H9 (cell line): ENCODE measurements at regions not wholly inside any gene's neighbourhood (a gene's known extent, or its start where the extent isn't known, plus 50 kb on each side); places are given as distances from the start of the nearest gene placed in this dataset.

Source experiments
- DNase-seq: peaks from one replicate; pipeline ENCODE4 v3.0.0-alpha.2; 2017
- H2AFZ ChIP-seq: one replicate; pipeline ENCODE4 v1.6.1; 2013; ENCODE audit warnings: mild to moderate bottlenecking, low read length, control low read depth, moderate library complexity
- H2AK5ac ChIP-seq: 2 replicates; pipeline ENCODE4 v1.6.1; 2013; ENCODE audit warnings: low read length, control low read depth, mixed read lengths; ENCODE audit not compliant: insufficient read length
- H2BK120ac ChIP-seq: one replicate; pipeline ENCODE4 v1.6.1; 2013; ENCODE audit warnings: low read depth, mild to moderate bottlenecking, low read length, control low read depth, inconsistent platforms; ENCODE audit not compliant: poor library complexity, severe bottlenecking
- H2BK12ac ChIP-seq: 2 replicates; pipeline ENCODE4 v1.6.1; 2013; ENCODE audit warnings: low read length, control low read depth, mixed read lengths, low read depth; ENCODE audit not compliant: insufficient read length
- H2BK15ac ChIP-seq: 2 replicates; pipeline ENCODE4 v1.6.1; 2013; ENCODE audit warnings: low read depth, low read length, control low read depth
- H2BK20ac ChIP-seq: one replicate; pipeline ENCODE4 v1.6.1; 2013; ENCODE audit warnings: low read depth, mild to moderate bottlenecking, low read length, control low read depth, inconsistent platforms; ENCODE audit not compliant: poor library complexity, severe bottlenecking
- H2BK5ac ChIP-seq: 2 replicates; pipeline ENCODE4 v1.6.1; 2013; ENCODE audit warnings: low read length, control low read depth, mixed read lengths; ENCODE audit not compliant: insufficient read length
- H3K14ac ChIP-seq: 2 replicates; pipeline ENCODE4 v1.6.1; 2013; ENCODE audit warnings: low read length, control low read depth; ENCODE audit not compliant: insufficient read depth
- H3K18ac ChIP-seq: 2 replicates; pipeline ENCODE4 v1.6.1; 2013; ENCODE audit warnings: low read depth, mild to moderate bottlenecking, mixed read lengths, low read length, control low read depth; ENCODE audit not compliant: insufficient read length
- H3K23ac ChIP-seq: 2 replicates; pipeline ENCODE4 v1.6.1; 2013; ENCODE audit warnings: low read length, control low read depth, mixed read lengths, low read depth; ENCODE audit not compliant: insufficient read length
- H3K23me2 ChIP-seq: 2 replicates; pipeline ENCODE4 v1.6.1; 2013; ENCODE audit warnings: low read depth, mild to moderate bottlenecking, mixed read lengths, low read length, control low read depth; ENCODE audit not compliant: insufficient read length, poor library complexity, severe bottlenecking
- H3K27ac ChIP-seq: 2 replicates; pipeline ENCODE4 v1.5.1; 2013; ENCODE audit warnings: low read length, control low read depth, mixed read lengths, low read depth; ENCODE audit not compliant: insufficient read length
- H3K27me3 ChIP-seq: 2 replicates; pipeline ENCODE4 v1.6.1; 2013; ENCODE audit warnings: low read length, control low read depth, inconsistent platforms; ENCODE audit not compliant: insufficient read depth
- H3K4ac ChIP-seq: 2 replicates; pipeline ENCODE4 v1.6.1; 2013; ENCODE audit warnings: low read depth, mild to moderate bottlenecking, control low read depth, inconsistent platforms, low read length, moderate library complexity
- H3K4me1 ChIP-seq: 2 replicates; pipeline ENCODE4 v1.6.1; 2013; ENCODE audit warnings: low read length, control low read depth, inconsistent platforms; ENCODE audit not compliant: insufficient read depth
- H3K4me2 ChIP-seq: 2 replicates; pipeline ENCODE4 v1.6.1; 2013; ENCODE audit warnings: low read length, control low read depth, mixed read lengths; ENCODE audit not compliant: insufficient read length, insufficient read depth
- H3K56ac ChIP-seq: 2 replicates; pipeline ENCODE4 v1.6.1; 2013; ENCODE audit warnings: low read depth, mild to moderate bottlenecking, mixed read lengths, low read length, control low read depth; ENCODE audit not compliant: insufficient read length
- H3K79me1 ChIP-seq: 2 replicates; pipeline ENCODE4 v1.6.1; 2013; ENCODE audit warnings: low read depth, mild to moderate bottlenecking, moderate library complexity, low read length, control low read depth, inconsistent platforms; ENCODE audit not compliant: insufficient read depth, poor library complexity, severe bottlenecking
- H3K79me2 ChIP-seq: 2 replicates; pipeline ENCODE4 v1.6.1; 2013; ENCODE audit warnings: low read length, control low read depth, inconsistent platforms; ENCODE audit not compliant: insufficient read depth
- H3K9ac ChIP-seq: 2 replicates; pipeline ENCODE4 v1.6.1; 2013; ENCODE audit warnings: low read length, control low read depth, mixed read lengths; ENCODE audit not compliant: insufficient read length; ENCODE audit errors: extremely low read depth
- H3K9me3 ChIP-seq: one replicate; pipeline ENCODE4 v1.6.1; 2013; ENCODE audit warnings: low read depth, low read length, inconsistent platforms; ENCODE audit not compliant: control insufficient read depth
- H3T11ph ChIP-seq: one replicate; pipeline ENCODE4 v1.6.1; 2013; ENCODE audit warnings: mild to moderate bottlenecking, low read length, control low read depth, inconsistent platforms
- H4K20me1 ChIP-seq: one replicate; pipeline ENCODE4 v1.6.1; 2013; ENCODE audit not compliant: control insufficient read depth, insufficient read length, insufficient read depth
- H4K5ac ChIP-seq: 2 replicates; pipeline ENCODE4 v1.6.1; 2013; ENCODE audit warnings: low read depth, mild to moderate bottlenecking, mixed read lengths, low read length, control low read depth; ENCODE audit not compliant: insufficient read length
- H4K8ac ChIP-seq: replicated peaks from 2 replicates; pipeline ENCODE4 v1.6.1; 2013; ENCODE audit warnings: low read length, control low read depth, mixed read lengths, low read depth; ENCODE audit not compliant: insufficient read length
- H4K91ac ChIP-seq: 2 replicates; pipeline ENCODE4 v1.6.1; 2013; ENCODE audit warnings: low read depth, mild to moderate bottlenecking, moderate library complexity, mixed read lengths, low read length, control low read depth; ENCODE audit not compliant: insufficient read length
- H3K27ac Mint-ChIP-seq, 3 experiments: 2 replicates in 2 of 3; 3 replicates in 1 of 3; pipeline ENCODE4 v1.8.0; 2020 to 2021; ENCODE audit warnings: mixed read lengths in 3 of 3, mild to moderate bottlenecking in 1 of 3, moderate library complexity in 1 of 3
- H3K27me3 Mint-ChIP-seq: 2 replicates; pipeline ENCODE4 v1.8.0; 2021; ENCODE audit warnings: low read depth, mild to moderate bottlenecking, moderate library complexity, mixed read lengths
- H3K36me3 Mint-ChIP-seq, 3 experiments: 2 replicates in 2 of 3; 3 replicates in 1 of 3; pipeline ENCODE4 v1.8.0; 2020 to 2021; ENCODE audit warnings: low read depth in 3 of 3, mixed read lengths in 3 of 3; ENCODE audit not compliant: insufficient read depth in 1 of 3
- H3K4me1 Mint-ChIP-seq, 2 experiments: 2 replicates each; pipeline ENCODE4 v1.8.0; 2020; ENCODE audit warnings: mixed read lengths in 2 of 2
- H3K4me3 Mint-ChIP-seq, 2 experiments: 2 replicates in 1 of 2; 3 replicates in 1 of 2; pipeline ENCODE4 v1.8.0; 2020 to 2021; ENCODE audit warnings: mild to moderate bottlenecking in 2 of 2, mixed read lengths in 2 of 2, moderate library complexity in 1 of 2
- H3K9me3 Mint-ChIP-seq, 2 experiments: 2 replicates in 1 of 2; 3 replicates in 1 of 2; pipeline ENCODE4 v1.8.0; 2020; ENCODE audit warnings: mild to moderate bottlenecking in 2 of 2, mixed read lengths in 2 of 2, moderate library complexity in 1 of 2
- CTCF ChIP-seq: fragments of 200-600 bp; sonication (generic); conservative IDR thresholded peaks from 3 replicates; pipeline ENCODE4 v1.8.0; 2021; ENCODE audit warnings: antibody characterized with exemption, mild to moderate bottlenecking
- WGBS: extraction: QIAGEN DNeasy Blood & Tissue Kit; methylation state at CpG from one replicate; pipeline ENCODE4 v1.1.7; 2013; ENCODE audit warnings: missing lambda C conversion rate, low lambda C conversion rate, mixed read lengths; ENCODE audit not compliant: insufficient read length; ENCODE audit errors: extremely low coverage; 5-methylcytosine and 5-hydroxymethylcytosine counted together

GRCh38 chr16:5622234-5622884, 524.8 kb upstream of the EEF2KMT start:
- no peak overlapping the region for H2BK5ac ChIP-seq
- H4K20me1 ChIP-seq: no peaks in the 10 kb centered on the region
- H2AK5ac ChIP-seq: no peak overlapping the region
- H3K79me1 ChIP-seq: no peaks in the 10 kb centered on the region
- H2BK12ac ChIP-seq: no peak overlapping the region
- no peak overlapping the region for H3K27ac ChIP-seq
- H3K23me2 ChIP-seq: no peaks in the 10 kb centered on the region
- H3K9me3 ChIP-seq: no peaks in the 10 kb centered on the region
- no peak overlapping the region for H4K91ac ChIP-seq
- no peak overlapping the region for H3K27ac Mint-ChIP-seq
- no peak overlapping the region for H2BK15ac ChIP-seq
- H3K36me3 Mint-ChIP-seq: peaks cover 0 to 3% (median 0%) of the 10 kb centered on the region in 3 experiments; a peak in 2 of 7 replicates
- H3K4me1 ChIP-seq: no peaks in the 10 kb centered on the region
- H3K4me1 Mint-ChIP-seq: peaks cover 0 to 2% of the 10 kb centered on the region in 2 experiments; a peak in 2 of 4 replicates
- H4K8ac ChIP-seq: no peak overlapping the region
- H3K27me3 Mint-ChIP-seq: peaks cover 5% of the 10 kb centered on the region
- no peak overlapping the region for H3T11ph ChIP-seq
- no peak overlapping the region for H2BK20ac ChIP-seq
- H3K79me2 ChIP-seq: no peaks in the 10 kb centered on the region
- no peak overlapping the region for H2AFZ ChIP-seq
- WGBS: no CpG with 5 or more reads among the region's 9 CpGs
- H3K4me2 ChIP-seq: no peak overlapping the region
- no peak for DNase-seq
- no peaks in the 10 kb centered on the region for H3K27me3 ChIP-seq
- no peak overlapping the region for H4K5ac ChIP-seq
- H2BK120ac ChIP-seq: no peak overlapping the region
- no peak overlapping the region for H3K9ac ChIP-seq
- no peak overlapping the region for H3K4me3 Mint-ChIP-seq
- no peak for TF ChIP-seq CTCF
- peaks cover 0 to 3% of the 10 kb centered on the region in 2 experiments; a peak in 1 of 5 replicates for H3K9me3 Mint-ChIP-seq
- no peak overlapping the region for H3K4ac ChIP-seq
- no peak overlapping the region for H3K23ac ChIP-seq
- H3K18ac ChIP-seq: no peak overlapping the region
- H3K14ac ChIP-seq: no peak overlapping the region
- no peak overlapping the region for H3K56ac ChIP-seq
